Smooth muscle cell (in vitro differentiated cells): ENCODE measurements at regions not wholly inside any gene's neighbourhood (a gene's known extent, or its start where the extent isn't known, plus 50 kb on each side); places are given as distances from the start of the nearest gene placed in this dataset.

Experiments
- DNase-seq: peaks from one replicate; lab custom pipeline; 2025; ENCODE audit not compliant: unreplicated experiment; lab: John Stamatoyannopoulos, UW
- H2AFZ ChIP-seq: fragments of 200-600 bp; sonication (generic); 2 replicates; pipeline ENCODE4 v1.6.0; 2016; ENCODE audit warnings: antibody characterized with exemption, low read depth, mild to moderate bottlenecking
- H3F3A ChIP-seq: fragments of 200-600 bp; sonication (generic); 2 replicates; pipeline ENCODE4 v1.6.0; 2017; ENCODE audit warnings: antibody characterized with exemption, low read depth
- H3K27ac ChIP-seq: fragments of 200-600 bp; sonication (generic); 2 replicates; pipeline ENCODE4 v1.5.1; 2016; ENCODE audit warnings: low read depth, mild to moderate bottlenecking
- H3K27me3 ChIP-seq: fragments of 200-600 bp; sonication (generic); 2 replicates; pipeline ENCODE4 v1.6.1; 2016; ENCODE audit warnings: low read depth, mild to moderate bottlenecking
- H3K36me3 ChIP-seq: fragments of 200-600 bp; sonication (generic); 2 replicates; pipeline ENCODE4 v1.5.1; 2016; ENCODE audit warnings: low read depth
- H3K4me1 ChIP-seq: fragments of 200-600 bp; sonication (generic); 2 replicates; pipeline ENCODE4 v1.5.1; 2016; ENCODE audit warnings: low read depth
- H3K4me2 ChIP-seq: fragments of 200-600 bp; sonication (generic); 2 replicates; pipeline ENCODE4 v1.6.0; 2016; ENCODE audit warnings: mild to moderate bottlenecking
- H3K4me3 ChIP-seq: fragments of 200-600 bp; sonication (generic); 2 replicates; pipeline ENCODE4 v1.5.1; 2016; ENCODE audit warnings: mild to moderate bottlenecking
- H3K79me2 ChIP-seq: fragments of 200-600 bp; sonication (generic); 2 replicates; pipeline ENCODE4 v1.6.0; 2016; ENCODE audit warnings: low read depth, mild to moderate bottlenecking
- H3K9ac ChIP-seq: fragments of 200-600 bp; sonication (generic); 2 replicates; pipeline ENCODE4 v1.6.0; 2016; ENCODE audit warnings: low read depth
- H3K9me3 ChIP-seq: fragments of 200-600 bp; sonication (generic); replicated peaks from 2 replicates; pipeline ENCODE4 v1.5.1; 2016; ENCODE audit warnings: low read depth
- H4K20me1 ChIP-seq: fragments of 200-600 bp; sonication (generic); 2 replicates; pipeline ENCODE4 v1.6.0; 2016; ENCODE audit warnings: low read depth
- CTCF ChIP-seq: fragments of 200-600 bp; sonication (generic); IDR thresholded peaks from 2 replicates; pipeline ENCODE4 v1.5.1; 2017; ENCODE audit warnings: borderline replicate concordance, mild to moderate bottlenecking, antibody characterized with exemption; ENCODE audit not compliant: insufficient read depth, poor library complexity, severe bottlenecking
- WGBS: methylation state at CpG from one replicate; pipeline ENCODE4 v1.1.7; 2016; ENCODE audit warnings: low lambda C conversion rate; 5-methylcytosine and 5-hydroxymethylcytosine counted together

GRCh38 chr18:30623401-30624065, 419.0 kb downstream of the DSC3 start:
- Histone ChIP-seq H3K4me2 (peak overlapping the region; percentile 11), H3F3A (no peaks in the 10 kb centered on the region), H3K4me3 (no peak overlapping the region), H3K9me3 (no peaks in the 10 kb centered on the region), H3K27ac (peak overlapping the region; percentile 4), H3K27me3 (no peaks in the 10 kb centered on the region), H3K36me3 (no peaks in the 10 kb centered on the region), H3K4me1 (no peaks in the 10 kb centered on the region), H3K79me2 (no peaks in the 10 kb centered on the region), H3K9ac (no peak overlapping the region), H2AFZ (no peak overlapping the region), H4K20me1 (no peaks in the 10 kb centered on the region)
- TF ChIP-seq CTCF = no peak
- 52% methylated on average over 5 of the region's 5 CpGs for WGBS
- no peak for DNase-seq

DNA sequence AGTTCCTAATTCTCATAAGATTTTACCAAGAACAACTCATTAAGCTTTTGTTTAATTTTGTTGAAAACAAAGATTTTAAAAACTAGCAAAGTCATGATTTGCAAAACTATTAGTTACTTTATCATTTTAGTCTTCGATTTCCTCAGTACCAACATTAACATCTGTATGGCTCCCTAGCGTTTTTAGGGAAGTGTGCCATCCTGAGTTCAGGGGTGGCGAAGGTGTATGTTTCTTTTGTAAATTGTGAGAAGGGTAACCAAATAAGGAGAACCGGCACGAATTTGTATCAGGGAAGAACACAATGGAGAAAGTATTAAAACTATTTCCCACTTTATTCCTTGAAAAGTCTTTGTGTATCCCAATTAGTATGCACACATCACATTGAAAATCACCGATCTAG, 419.9 kb downstream of the DSC3 start:
- H3K4me2 ChIP-seq = no peak overlapping the region
- no peak for DNase-seq
- H3F3A ChIP-seq = no peaks in the 10 kb centered on the region
- no peaks in the 10 kb centered on the region for H3K79me2 ChIP-seq
- WGBS = 69% methylated on average over 6 of the region's 6 CpGs
- no peaks in the 10 kb centered on the region for H3K9me3 ChIP-seq
- H2AFZ ChIP-seq = no peak overlapping the region
- H3K4me3 ChIP-seq = no peak overlapping the region
- H3K27ac ChIP-seq = no peak overlapping the region
- no peak for TF ChIP-seq CTCF
- no peaks in the 10 kb centered on the region for H3K4me1 ChIP-seq
- no peaks in the 10 kb centered on the region for H3K27me3 ChIP-seq
- H4K20me1 ChIP-seq = no peaks in the 10 kb centered on the region
- H3K9ac ChIP-seq = no peak overlapping the region
- no peaks in the 10 kb centered on the region for H3K36me3 ChIP-seq

- Histone ChIP-seq H3K4me2 (no peak overlapping the region), H2AFZ (no peak overlapping the region), H3K79me2 (no peaks in the 10 kb centered on the region), H3K27me3 (no peaks in the 10 kb centered on the region), H4K20me1 (no peaks in the 10 kb centered on the region), H3K36me3 (no peaks in the 10 kb centered on the region), H3K27ac (no peak overlapping the region), H3K9ac (no peak overlapping the region), H3F3A (no peaks in the 10 kb centered on the region), H3K4me1 (no peaks in the 10 kb centered on the region), H3K9me3 (no peaks in the 10 kb centered on the region), H3K4me3 (no peak overlapping the region)
- no peak for DNase-seq
- TF ChIP-seq CTCF = no peak
- 96% methylated on average over 3 of the region's 3 CpGs for WGBS
Measured at GRCh38 chr18:30622104-30622503, 420.4 kb downstream of the DSC3 start.

DNA sequence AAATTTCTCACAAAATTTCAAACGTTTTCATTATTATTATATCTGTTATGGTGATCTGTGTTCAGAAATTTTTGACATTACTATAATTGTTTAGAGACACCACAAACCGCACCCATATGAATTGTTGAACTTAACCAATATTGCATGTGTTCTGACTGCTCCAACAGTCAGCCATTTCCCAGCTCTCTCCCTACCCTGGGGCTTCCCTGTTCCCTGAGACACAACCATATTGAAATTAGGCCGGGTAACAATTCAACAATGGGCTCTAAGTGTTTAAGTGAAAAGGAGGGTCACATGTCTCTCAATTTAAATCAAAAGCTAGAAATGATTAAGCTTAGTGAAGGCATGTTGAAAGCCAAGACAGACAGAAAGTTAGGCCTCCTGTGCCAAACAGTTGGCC, 424.0 kb downstream of the DSC3 start:
- Histone ChIP-seq H3K9me3 (no peaks in the 10 kb centered on the region), H3K4me1 (no peaks in the 10 kb centered on the region), H3K79me2 (no peaks in the 10 kb centered on the region), H3K36me3 (no peaks in the 10 kb centered on the region), H4K20me1 (no peaks in the 10 kb centered on the region), H3K27ac (no peak overlapping the region), H3K27me3 (no peaks in the 10 kb centered on the region), H3K4me3 (no peak overlapping the region), H3K9ac (no peak overlapping the region), H3F3A (no peaks in the 10 kb centered on the region), H3K4me2 (no peak overlapping the region), H2AFZ (no peak overlapping the region)
- DNase-seq = no peak
- no peak for TF ChIP-seq CTCF
- WGBS = 81% methylated on average over 3 of the region's 3 CpGs
